Inflammatory macrophage treated with lipopolysaccharide for 1 hour (primary cell): ENCODE measurements at regions not wholly inside any gene's neighbourhood (a gene's known extent, or its start where the extent isn't known, plus 50 kb on each side); places are given as distances from the start of the nearest gene placed in this dataset.

Experiments used
- DNase-seq, 2 donors: peaks; one replicate each; pipeline ENCODE4 v3.0.0-alpha.2; 2020 to 2022

DNA sequence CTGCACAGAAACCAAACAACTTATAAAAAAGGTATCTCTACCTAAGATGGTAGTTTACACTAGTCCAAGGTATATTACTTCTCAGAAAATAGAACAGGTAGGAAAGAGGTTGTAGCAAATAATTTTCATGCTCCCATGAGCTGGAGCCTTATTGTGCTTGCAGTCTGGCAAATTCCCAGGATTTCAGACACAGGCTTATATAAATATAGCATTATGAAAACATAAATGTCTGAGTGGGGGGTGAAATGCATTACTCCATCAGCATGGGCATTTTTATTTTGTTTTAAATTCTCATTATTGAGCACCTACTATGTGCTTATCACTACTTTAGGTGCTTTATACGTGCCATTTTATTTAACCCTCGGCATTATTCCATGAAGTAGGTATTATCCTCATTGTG, 83.0 kb upstream of the PHYHIPL start:
- DNase-seq = no peak

DNA sequence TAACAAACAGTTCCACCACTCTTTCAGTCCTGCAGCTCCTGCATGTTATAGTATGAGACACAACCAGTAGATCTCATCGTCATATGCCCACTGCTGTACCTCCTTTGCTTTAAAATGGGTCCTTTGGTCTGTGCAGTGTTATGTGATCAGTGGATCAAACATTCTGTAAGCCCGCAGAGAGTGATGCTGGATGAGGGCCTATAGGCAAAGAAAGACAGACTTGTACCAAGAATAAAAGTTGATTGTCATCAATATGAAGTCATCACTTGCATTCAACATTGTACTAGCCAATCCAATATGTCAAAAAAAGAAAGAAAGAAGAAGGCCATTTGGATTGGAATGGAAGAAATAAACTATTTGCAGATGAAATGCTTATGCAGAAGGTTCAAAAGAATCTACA, 79.8 kb upstream of the PHYHIPL start:
- DNase-seq = no peak

DNA sequence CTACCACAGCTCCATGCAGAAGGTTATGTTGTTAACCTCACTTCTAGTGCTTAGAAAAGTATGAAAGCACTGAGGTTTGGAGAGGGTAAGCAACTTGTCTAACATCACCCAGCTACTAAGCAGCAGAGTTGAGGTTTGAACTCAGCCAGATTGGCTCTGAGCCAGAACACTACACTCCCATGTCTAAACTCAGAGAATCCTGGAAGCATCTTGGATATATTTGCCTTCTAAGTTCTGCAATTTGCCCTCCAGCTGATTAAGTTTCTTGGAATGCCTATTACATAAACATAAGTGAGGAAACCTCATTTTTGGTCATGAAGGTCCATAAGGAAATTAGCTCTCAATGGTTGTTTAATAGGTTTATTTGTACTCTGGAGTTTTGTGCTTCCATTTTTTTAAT, 78.1 kb upstream of the PHYHIPL start:
- no peak for DNase-seq

DNA sequence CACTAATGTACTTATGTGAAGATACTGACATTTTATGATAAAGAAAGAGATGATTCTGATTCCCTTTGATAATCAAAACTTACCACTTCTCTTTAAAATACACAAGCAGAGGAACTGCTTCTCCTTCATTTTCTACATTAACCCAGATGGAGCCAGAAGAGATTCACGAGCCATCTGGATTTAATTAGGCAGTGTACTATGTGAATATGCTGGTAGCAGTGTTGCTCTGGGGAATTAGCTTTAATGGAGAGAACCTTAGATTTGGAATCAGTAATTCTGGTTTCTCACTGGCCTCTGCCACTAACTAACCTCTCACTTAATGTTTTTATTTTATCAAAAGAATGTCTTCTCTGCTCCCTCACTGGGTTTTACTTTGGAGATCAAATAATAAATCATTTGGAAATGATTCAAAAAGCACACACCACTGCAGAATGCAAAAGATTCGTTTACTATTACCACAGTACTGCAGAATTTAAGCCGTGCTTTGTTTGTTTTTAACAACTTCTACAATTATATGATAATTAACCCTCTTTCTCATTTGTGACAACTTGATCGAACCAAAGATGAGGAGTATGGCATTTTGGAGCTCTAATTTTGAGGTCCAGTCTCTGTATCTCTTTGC, 77.5 kb upstream of the PHYHIPL start:
- DNase-seq = no peak

DNA sequence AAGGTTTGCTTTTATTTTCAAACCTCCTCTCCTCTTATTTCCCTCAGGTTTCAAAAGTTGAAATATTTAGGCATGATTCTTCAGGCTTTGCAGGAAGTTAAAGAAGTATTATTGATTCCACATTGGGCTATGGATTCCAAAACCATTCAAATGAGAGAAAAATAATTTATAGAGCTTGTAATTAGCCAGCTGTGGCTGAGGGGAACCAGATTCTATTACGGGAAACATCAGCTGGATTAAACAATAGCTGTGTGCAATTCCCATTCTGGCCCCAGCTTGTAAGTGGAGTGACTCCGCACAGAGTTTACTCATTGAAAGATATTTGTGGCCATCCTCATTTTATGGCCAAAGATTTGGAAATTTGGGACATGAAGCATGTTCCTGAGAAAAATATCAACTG, 77.0 kb upstream of the PHYHIPL start:
- DNase-seq = no peak

DNA sequence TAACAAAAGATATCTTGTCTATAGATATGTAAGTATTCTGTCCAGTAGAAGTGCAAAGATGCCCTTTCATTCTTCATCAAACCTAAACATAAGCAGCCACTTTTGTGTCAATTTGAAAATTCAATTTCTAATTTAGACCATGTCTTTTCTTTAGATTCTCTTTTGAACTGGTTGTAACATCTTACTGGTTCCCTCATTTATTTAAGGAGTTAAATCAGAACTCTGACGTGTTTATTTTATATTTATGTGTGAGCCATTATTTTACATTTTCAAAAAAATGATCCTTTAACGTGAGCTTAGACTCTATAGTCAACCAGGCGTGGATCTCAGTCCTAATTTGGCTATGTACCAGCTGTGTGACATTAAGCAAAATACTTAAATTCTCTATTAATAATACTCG, 74.0 kb upstream of the PHYHIPL start:
- DNase-seq = no peak

DNA sequence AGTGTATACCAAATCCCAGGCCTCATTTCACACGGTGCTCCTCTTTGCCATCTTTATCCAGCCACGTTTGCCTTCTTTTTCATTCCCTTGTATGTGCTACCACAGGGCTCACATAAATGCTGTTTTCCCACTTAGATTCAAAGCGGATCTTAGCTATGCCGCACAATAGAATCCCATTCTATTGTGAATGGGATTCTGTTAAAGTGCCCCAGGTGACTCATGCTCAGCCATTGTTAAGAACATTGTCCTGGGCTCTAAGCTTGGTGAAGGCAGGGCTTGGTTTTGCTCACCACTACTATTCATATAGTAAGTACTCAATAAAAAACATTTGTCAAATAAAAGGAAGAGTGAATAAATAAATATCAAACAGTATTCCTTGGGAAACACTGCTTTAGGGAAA, 72.3 kb upstream of the PHYHIPL start:
- DNase-seq = no peak

DNA sequence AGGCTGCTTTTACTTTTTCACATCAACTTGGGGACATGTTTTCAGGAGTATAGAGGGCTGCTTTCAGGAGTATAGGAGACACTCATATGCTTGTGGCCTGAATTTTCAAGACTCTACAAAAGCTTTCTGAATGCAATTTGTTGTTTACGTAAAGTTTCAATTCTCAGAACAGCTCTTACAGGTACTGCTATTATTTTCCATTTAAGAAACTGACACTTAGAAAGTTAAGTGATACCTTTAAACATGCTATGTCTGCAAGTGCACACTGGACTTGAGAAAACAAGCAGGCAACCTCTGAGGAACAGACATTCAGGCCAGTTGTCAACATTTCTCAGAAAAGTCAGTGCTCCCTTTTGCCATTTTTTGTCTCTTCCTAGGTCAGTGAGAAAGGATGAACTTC, 70.0 kb upstream of the PHYHIPL start:
- DNase-seq = no peak

DNA sequence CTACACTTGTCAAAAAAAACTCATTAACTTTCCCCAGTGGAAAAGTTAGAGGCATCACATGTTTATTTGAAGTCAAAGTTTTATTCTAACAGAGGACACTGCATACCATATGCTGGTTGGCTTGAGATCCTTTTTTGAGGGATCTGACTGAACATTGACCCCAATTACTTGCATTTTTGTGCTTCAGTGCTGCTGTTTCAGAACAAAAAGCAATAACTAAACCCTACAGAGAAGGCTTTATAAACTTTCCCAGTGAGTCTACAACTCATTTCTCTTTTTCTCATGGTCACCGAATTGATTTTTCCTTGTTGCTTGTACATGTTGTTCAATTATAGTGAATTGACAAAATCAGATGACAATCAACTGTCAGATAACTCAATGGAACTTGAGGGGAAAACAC, 69.3 kb upstream of the PHYHIPL start:
- no peak for DNase-seq

DNA sequence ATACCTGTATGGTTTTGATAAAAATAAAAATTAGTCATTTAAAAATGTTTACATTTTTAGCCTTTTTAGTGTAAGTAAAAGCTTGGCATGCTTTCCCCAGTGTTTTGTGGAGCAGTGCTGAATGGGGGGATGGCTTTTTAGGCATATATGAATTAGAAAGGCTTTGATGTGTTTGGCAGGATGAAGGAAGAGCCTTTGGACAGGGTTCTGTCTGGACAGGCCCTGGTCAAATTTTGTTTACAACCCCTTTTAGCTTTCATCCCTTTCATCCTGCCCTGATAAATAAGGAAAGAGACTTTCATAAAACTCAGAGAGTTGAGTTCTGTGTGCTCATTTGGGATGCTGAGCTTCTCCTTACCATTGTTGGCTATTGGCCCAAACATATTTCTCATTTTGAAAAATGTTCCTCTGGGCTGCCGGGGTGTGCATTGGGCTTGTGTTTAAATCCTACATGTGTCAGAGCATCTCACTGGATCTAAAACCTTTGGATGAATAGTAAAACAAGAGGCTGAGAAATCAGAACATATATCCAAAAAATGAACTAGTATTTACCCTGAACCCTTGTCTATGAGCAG, 68.1 kb upstream of the PHYHIPL start:
- DNase-seq = no peak

DNA sequence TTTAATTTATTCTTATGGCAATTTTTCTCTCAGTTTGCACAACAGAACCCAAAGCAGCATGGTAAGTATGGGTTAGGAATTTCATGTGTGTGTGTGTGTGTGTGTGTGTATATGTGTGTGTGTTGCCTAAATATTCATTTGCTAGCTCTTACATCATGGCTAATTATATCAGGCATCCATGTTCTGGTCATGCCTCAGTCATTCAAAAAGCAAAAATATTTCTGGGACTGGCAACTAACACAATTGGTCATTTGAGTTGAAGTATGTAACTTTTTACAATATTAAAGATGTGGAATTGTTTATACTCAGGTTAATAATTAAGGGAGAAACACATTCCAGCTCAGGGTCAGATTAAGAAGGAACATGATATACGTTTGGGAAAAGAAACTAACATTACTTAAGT, 67.6 kb upstream of the PHYHIPL start:
- DNase-seq = no peak

DNA sequence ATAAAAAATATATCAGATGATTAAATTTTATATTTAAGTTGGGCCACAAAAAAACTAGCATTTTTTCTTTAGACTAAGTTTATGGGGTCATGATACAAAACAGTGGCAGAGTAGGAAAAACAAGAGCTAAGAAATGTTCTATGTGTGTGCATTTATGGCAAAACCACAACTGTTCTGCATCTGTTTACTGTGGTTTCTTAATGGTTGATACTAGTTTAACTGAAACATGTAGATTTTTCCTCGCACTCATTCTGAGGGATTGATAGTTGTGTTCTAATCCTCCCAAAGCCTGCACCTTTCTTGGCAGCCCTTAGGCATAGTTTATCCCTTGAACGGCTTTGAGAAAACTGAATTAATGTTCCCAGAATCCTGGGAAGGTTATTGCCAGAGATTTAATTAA, 66.6 kb upstream of the PHYHIPL start:
- no peak for DNase-seq

DNA sequence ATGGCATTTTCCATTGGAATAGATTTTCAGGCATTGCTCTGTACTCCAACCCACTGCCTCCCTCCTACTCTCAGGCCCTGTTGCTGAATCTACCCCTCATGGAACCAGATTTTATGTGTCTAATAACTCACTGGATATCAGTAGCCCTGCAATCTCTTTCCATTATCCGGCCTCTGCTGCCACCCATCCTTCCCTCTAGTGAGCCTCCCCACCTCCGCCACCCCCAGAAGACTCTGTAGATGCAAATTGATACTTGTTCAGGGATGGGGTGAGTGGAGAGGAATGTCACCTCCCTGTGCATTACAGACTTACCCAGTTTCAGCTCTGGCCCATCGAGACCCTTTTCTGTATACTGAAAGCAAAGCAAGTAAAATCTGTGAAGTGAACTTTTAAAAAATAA, 52.3 kb upstream of the PHYHIPL start:
- no peak for DNase-seq

DNA sequence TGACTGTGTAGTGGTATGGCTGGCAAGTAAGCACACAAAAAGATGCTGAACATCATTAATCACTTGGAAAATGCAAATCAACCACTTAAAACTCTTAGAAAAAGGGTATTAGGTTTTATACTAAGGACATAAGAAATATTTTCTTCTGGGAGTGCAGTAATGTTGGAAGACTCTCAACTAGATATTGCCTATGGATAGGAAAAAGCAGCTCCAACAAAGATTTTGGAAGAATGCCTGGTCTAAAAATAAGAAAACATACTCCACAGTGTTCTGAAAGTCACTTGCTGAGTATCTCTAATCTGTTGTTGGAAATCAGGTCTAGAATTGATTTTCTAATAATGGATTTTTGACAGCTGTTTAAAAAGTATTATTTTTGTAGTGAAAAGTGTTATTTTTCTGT, 50.8 kb upstream of the PHYHIPL start:
- no peak for DNase-seq

DNA sequence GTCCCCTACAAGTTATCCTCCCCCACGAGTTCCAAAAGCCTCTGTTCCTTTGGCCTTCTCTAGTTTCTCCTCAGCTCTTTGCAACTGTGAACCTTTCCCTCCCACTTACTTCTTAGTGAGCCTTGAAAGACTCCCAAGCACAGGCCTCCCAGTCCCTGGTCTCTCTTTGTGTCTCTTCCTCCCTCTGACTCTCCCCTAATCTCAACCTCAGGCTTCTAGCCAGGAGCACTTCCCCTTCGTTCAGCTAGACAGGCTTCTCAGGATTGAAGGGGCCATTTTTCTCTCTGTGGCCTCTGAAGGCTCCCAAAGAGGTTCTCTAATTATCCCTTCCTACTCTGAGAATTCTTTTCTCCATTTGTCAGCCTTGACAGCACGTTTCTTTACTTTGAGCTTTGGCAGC, 50.2 kb upstream of the PHYHIPL start:
- no peak for DNase-seq
